Liver (tissue), 7 donors: ENCODE measurements at regions not wholly inside any gene's neighbourhood (a gene's known extent, or its start where the extent isn't known, plus 50 kb on each side); places are given as distances from the start of the nearest gene placed in this dataset.

Experiments used
- DNase-seq: peaks from one replicate; pipeline ENCODE4 v3.0.0-alpha.2; 2017; ENCODE audit warnings: low spot score
- H3K27ac ChIP-seq, 2 donors: one replicate each; pipeline ENCODE4 v1.7.0; 2013; ENCODE audit warnings: inconsistent platforms in 2 of 2, low read length in 2 of 2, control low read depth in 1 of 2, low read depth in 1 of 2, mild to moderate bottlenecking in 1 of 2
- H3K27me3 ChIP-seq, 4 donors: one replicate each; pipeline versions ENCODE4 v1.6.1 to v1.7.0; 2013; ENCODE audit warnings: low read length in 3 of 4, inconsistent platforms in 1 of 4, mild to moderate bottlenecking in 1 of 4, moderate library complexity in 1 of 4; ENCODE audit not compliant: control insufficient read depth in 4 of 4, insufficient read depth in 4 of 4
- H3K36me3 ChIP-seq, 4 donors: one replicate each; pipeline versions ENCODE4 v1.6.1 to v1.7.0; 2013; ENCODE audit warnings: low read length in 3 of 4, mild to moderate bottlenecking in 3 of 4, low read depth in 1 of 4, moderate library complexity in 1 of 4; ENCODE audit not compliant: control insufficient read depth in 4 of 4, insufficient read depth in 3 of 4
- H3K4me1 ChIP-seq, 4 donors: one replicate each; pipeline versions ENCODE4 v1.6.1 to v1.7.0; 2013; ENCODE audit warnings: low read length in 3 of 4, mild to moderate bottlenecking in 3 of 4, moderate library complexity in 1 of 4; ENCODE audit not compliant: control insufficient read depth in 4 of 4, insufficient read depth in 4 of 4
- H3K4me3 ChIP-seq, 3 donors: one replicate each; pipeline versions ENCODE4 v1.6.1 to v1.7.0; 2013; ENCODE audit warnings: low read length in 3 of 3, control low read depth in 1 of 3, low read depth in 1 of 3, mild to moderate bottlenecking in 1 of 3
- H3K9ac ChIP-seq, 2 donors: one replicate each; pipeline ENCODE4 v1.7.0; 2013; ENCODE audit warnings: low read length in 2 of 2, mild to moderate bottlenecking in 2 of 2, moderate library complexity in 2 of 2, control low read depth in 1 of 2, low read depth in 1 of 2
- H3K9me3 ChIP-seq, 4 donors: one replicate each; pipeline versions ENCODE4 v1.6.1 to v1.7.0; 2013; ENCODE audit warnings: low read length in 3 of 4; ENCODE audit not compliant: control insufficient read depth in 4 of 4
- ATF3 ChIP-seq: IDR thresholded peaks from 2 replicates; pipeline ENCODE4 v1.6.1; 2016; ENCODE audit warnings: antibody characterized with exemption
- EGR1 ChIP-seq, 2 donors: IDR thresholded peaks; 2 replicates each; pipeline ENCODE4 v1.6.1; 2016 to 2018; ENCODE audit warnings: antibody characterized with exemption in 2 of 2, low read depth in 2 of 2
- FOXA1 ChIP-seq: IDR thresholded peaks from 2 replicates; pipeline ENCODE4 v1.6.1; 2016; ENCODE audit warnings: antibody characterized with exemption
- FOXA2 ChIP-seq: IDR thresholded peaks from 2 replicates; pipeline ENCODE4 v1.6.1; 2016; ENCODE audit warnings: antibody characterized with exemption
- GABPA ChIP-seq, 2 donors: IDR thresholded peaks in 1 of 2; conservative IDR thresholded peaks in 1 of 2; 2 replicates each; pipeline ENCODE4 v1.6.1; 2016; ENCODE audit warnings: antibody characterized with exemption in 2 of 2, mild to moderate bottlenecking in 1 of 2, moderate library complexity in 1 of 2
- HNF4A ChIP-seq, 2 donors: conservative IDR thresholded peaks; 2 replicates each; pipeline ENCODE4 v1.6.1; 2016; ENCODE audit warnings: antibody characterized with exemption in 2 of 2, mild to moderate bottlenecking in 2 of 2
- HNF4G ChIP-seq: IDR thresholded peaks from 2 replicates; pipeline ENCODE4 v1.6.1; 2016; ENCODE audit warnings: antibody characterized with exemption
- JUND ChIP-seq, 2 donors: IDR thresholded peaks; 2 replicates each; pipeline ENCODE4 v1.6.1; 2016; ENCODE audit warnings: antibody characterized with exemption in 2 of 2
- NR2F2 ChIP-seq: IDR thresholded peaks from 2 replicates; pipeline ENCODE4 v1.6.1; 2016; ENCODE audit warnings: antibody characterized with exemption
- REST ChIP-seq: IDR thresholded peaks from 2 replicates; pipeline ENCODE4 v1.6.1; 2016; ENCODE audit warnings: antibody characterized with exemption, mild to moderate bottlenecking
- RXRA ChIP-seq, 2 donors: IDR thresholded peaks; 2 replicates each; pipeline ENCODE4 v1.6.1; 2017 to 2018; ENCODE audit warnings: antibody characterized with exemption in 2 of 2, mild to moderate bottlenecking in 1 of 2
- SP1 ChIP-seq: IDR thresholded peaks from 2 replicates; pipeline ENCODE4 v1.6.1; 2018; ENCODE audit warnings: antibody characterized with exemption, mild to moderate bottlenecking
- YY1 ChIP-seq: IDR thresholded peaks from 2 replicates; pipeline ENCODE4 v1.6.1; 2016; ENCODE audit warnings: antibody characterized with exemption, mild to moderate bottlenecking
- WGBS: extraction: QIAGEN DNeasy Blood & Tissue Kit; methylation state at CpG from one replicate; pipeline ENCODE4 v1.1.7; 2013; 5-methylcytosine and 5-hydroxymethylcytosine counted together
- TF ChIP-seq, protein P1 (sequence below): IDR thresholded peaks from 2 replicates; pipeline ENCODE4 v1.6.1; 2016; ENCODE audit warnings: antibody characterized with exemption
- donor health status: healthy.
- donor health status: healthy.
- donor health status: healthy.
- donor health status: healthy.

DNA sequence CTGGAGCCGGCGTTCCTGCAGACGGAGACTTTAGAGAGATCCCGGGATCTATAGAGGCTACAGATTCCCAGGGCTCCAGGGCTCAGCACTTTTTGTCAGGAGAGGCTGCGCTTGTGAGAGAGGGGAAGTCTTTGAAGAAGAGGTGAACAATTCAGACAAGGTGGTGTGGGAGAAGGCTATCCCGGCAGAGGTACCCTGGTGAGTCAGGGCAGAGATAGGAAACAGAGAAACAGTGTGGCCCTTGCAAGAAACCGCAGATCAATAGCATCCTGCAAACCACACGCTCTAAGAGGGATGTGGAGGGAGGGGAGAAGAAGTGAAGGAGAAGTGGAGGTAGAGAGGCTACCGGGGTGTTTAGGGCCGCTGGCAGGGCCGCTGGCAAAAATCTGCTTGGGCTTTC lies 160.5 kb upstream of the APCDD1 start:
- H3K36me3 ChIP-seq = no peaks in the 10 kb centered on the region
- H3K4me1 ChIP-seq = peaks cover 0 to 2% (median 0%) of the 10 kb centered on the region in 4 donors
- TF ChIP-seq YY1 (no peak), HNF4A (conservative IDR thresholded peaks at IDR 0.05) (no peak), SP1 (no peak), FOXA2 (no peak), RXRA (IDR thresholded peaks at IDR 0.05) (no peak), JUND (IDR thresholded peaks at IDR 0.05) (no peak)
- TF ChIP-seq, protein P1, sequence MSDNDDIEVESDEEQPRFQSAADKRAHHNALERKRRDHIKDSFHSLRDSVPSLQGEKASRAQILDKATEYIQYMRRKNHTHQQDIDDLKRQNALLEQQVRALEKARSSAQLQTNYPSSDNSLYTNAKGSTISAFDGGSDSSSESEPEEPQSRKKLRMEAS = no peak
- no peak overlapping the region for H3K27ac ChIP-seq
- no peak overlapping the region for H3K9ac ChIP-seq
- no peak overlapping the region for H3K4me3 ChIP-seq
- 75% methylated on average over 11 of the region's 11 CpGs for WGBS
- H3K9me3 ChIP-seq = peaks cover 0 to under 1% (median under 1%) of the 10 kb centered on the region in 4 donors
- peaks cover 0 to 5% (median 0%) of the 10 kb centered on the region in 4 donors for H3K27me3 ChIP-seq
- no peak for DNase-seq

DNA sequence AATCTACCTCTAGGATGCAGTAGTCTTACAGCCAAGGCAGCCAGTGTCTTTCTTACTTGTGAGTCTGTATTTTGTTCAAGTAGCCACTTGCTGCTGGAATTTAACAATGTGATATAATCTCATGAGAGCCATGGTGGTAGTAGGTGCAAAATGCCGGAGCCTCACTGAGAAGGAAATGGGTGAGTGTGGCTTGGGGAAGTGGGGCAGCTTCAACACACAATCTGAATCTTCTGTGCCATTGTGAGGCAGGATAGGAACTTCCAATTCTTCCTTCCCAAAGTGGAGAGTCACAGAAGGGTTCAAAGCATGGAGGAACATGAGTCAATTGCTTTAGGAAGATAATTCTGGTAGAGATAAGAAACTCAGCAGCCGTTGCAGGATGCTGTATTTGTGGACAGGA lies 158.7 kb upstream of the APCDD1 start:
- Histone ChIP-seq H3K4me3 (no peak overlapping the region), H3K9me3 (no peaks in the 10 kb centered on the region), H3K27ac (no peak overlapping the region), H3K27me3 (peaks cover 0 to 5% (median 0%) of the 10 kb centered on the region in 4 donors), H3K9ac (no peak overlapping the region), H3K36me3 (no peaks in the 10 kb centered on the region), H3K4me1 (no peaks in the 10 kb centered on the region)
- TF ChIP-seq HNF4G = no peak
- TF ChIP-seq, protein P1 = no peak
- TF ChIP-seq EGR1 (IDR thresholded peaks at IDR 0.05; ENCODE audit: low read depth in 2 of 2) = no peak
- no peak for TF ChIP-seq NR2F2
- no peak for TF ChIP-seq JUND (IDR thresholded peaks at IDR 0.05)
- TF ChIP-seq SP1 = no peak
- TF ChIP-seq REST = no peak
- TF ChIP-seq RXRA (IDR thresholded peaks at IDR 0.05) = no peak
- no peak for TF ChIP-seq GABPA (IDR thresholded peaks at IDR 0.05 in 1 of 2, conservative IDR thresholded peaks at IDR 0.05 in 1 of 2)
- TF ChIP-seq FOXA1 = no peak
- 52% methylated on average over 2 of the region's 2 CpGs for WGBS
- no peak for DNase-seq

DNA sequence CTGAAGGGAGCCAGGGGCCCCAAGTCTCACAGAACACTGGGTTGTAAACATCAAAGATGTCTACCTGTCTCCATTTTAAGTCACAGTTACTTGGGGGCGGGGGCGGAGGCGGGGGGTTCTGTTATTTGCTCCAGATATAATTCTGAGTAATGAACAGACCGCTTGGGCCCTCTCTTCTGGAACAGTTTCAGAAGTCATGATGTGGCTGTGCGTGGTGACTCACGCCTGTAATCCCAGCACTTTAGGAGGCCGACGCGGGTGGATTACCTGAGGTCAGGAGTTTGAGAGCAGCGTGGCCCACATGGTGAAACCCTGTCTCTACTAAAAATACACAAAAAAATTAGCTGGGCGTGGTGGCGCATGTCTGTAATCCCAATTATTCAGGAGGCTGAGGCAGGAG lies 157.9 kb upstream of the APCDD1 start:
- H3K27me3 ChIP-seq = peaks cover 0 to 5% (median 0%) of the 10 kb centered on the region in 4 donors
- WGBS = 88% methylated on average over 12 of the region's 12 CpGs
- TF ChIP-seq RXRA (IDR thresholded peaks at IDR 0.05) (no peak), ATF3 (no peak)

More for the DNA sequence above, 157.9 kb upstream of the APCDD1 start:
- H3K9ac ChIP-seq = no peak overlapping the region
- no peak for DNase-seq
- H3K36me3 ChIP-seq = no peaks in the 10 kb centered on the region
- H3K9me3 ChIP-seq = no peaks in the 10 kb centered on the region
- H3K4me1 ChIP-seq = no peaks in the 10 kb centered on the region
- no peak overlapping the region for H3K27ac ChIP-seq
- H3K4me3 ChIP-seq = no peak overlapping the region
